Tongue (tissue), 1 donor: ENCODE measurements at regions not wholly inside any gene's neighbourhood (a gene's known extent, or its start where the extent isn't known, plus 50 kb on each side); places are given as distances from the start of the nearest gene placed in this dataset.
A peak's percentile ranks its signal among the peaks of the same experiment; 100 is the strongest.

Experiments used
- DNase-seq: peaks from one replicate; pipeline ENCODE4 v3.0.0-alpha.2; 2015

DNA sequence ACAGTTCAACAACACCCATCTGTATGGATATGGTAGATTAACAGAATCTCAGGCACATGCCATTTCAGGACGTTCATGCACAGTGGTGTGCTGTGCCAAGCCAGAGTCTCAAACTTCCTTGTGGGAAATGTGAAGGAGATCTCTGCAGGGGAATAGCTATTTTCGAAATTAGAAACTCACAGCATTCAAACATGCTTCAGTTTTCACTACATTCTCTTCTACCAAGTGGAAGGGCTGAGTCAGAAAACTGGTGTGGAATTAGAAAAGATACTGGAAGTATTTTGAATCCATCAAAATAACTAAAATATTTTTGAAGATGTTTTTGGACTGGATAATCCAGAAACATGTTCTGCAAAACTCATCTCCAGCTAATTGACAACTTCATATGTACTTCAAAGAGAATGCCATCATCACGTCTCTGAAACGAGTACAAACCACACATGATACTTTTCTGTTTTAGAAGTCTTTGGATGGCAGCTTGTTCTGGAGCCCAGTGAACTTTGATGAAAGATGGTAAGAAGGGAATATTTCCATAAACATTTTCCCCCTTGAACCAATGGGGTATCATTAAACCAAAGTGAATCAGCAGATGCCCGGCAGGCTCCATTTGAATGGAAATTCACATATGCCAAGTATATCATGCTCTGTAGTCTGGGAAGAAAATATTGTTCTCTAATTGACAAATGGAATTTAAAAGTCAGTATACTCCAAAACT, 616.3 kb upstream of the IGFBP3 start:
- DNase-seq, result no peak

GRCh38 chr7:46534664-46535588, 613.9 kb upstream of the IGFBP3 start:
- DNase-seq, result peak; percentile 9

DNA sequence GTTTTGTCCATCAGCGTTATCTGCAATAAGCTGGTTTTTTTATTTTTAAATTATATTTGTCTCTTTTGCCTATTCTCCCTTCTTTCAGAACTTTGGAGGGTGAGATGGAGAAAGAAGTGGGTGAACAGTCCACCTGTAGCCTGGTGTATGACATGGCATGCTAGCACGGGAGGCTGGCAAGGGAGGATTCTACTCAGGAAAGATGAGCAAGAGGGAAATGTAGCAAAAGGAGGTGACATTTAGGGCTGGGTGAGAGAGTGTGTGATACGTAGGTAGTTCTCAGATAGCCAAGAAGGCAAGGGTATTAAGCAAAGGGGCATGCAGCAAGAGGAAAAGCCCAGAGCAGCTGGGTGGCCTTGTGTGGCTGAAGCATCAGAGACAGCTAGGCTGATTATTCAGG, 612.9 kb upstream of the IGFBP3 start:
- no peak for DNase-seq

- no peak for DNase-seq
These were observed 611.5 kb upstream of the IGFBP3 start for GRCh38 chr7:46532571-46532970.

DNA sequence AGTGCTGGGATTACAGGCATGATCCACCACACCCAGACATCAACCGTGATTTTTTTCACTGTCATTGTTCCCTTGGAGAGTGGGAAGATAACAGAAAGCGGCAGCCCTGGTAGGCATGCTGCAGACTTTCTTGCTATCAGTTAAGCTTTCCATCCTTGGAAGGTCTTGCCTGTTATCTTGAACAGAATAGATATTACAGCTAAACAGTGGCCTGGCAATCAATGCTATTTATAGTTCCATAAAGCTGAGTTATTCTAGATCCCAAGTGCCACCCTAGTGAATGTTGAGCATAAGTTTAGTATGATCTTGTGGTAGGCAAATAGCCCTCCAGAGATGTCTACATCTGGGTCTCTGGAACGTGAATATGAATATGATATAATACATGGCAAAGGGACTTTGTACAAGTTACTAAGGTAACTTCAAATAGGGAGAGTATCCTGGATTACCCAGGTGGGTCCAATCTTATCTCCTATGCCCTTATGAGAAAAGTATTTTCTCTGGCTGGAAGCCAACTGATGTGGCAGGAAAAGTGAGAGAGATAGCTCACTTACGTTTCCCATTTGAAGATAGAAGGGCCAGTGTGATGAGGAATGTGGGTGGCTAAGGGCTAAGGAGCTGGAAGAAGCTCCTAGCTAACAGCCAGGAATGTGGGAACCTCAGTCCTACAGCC, 609.1 kb upstream of the IGFBP3 start:
- no peak for DNase-seq

DNA sequence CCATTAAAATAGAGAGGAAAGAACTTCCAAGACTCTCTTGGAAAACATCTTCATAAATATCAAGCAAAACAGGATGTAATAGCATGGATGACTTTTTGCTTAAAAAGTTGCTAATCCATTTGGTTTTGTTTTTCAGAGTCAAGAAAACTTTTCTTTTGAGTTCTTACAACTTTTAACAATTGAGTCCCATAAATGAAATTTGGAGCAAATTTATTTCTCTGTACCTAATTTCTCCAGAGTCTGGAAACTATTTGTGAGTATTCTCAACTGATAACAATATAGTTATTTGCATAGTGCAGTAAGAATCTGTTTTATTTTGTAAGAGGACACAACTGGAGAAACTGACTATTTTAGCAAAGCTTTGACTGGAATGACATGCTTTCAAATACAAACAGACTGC, 606.3 kb upstream of the IGFBP3 start:
- DNase-seq, result no peak

- no peak for DNase-seq
These were observed 604.8 kb upstream of the IGFBP3 start for GRCh38 chr7:46525876-46526275.

DNA sequence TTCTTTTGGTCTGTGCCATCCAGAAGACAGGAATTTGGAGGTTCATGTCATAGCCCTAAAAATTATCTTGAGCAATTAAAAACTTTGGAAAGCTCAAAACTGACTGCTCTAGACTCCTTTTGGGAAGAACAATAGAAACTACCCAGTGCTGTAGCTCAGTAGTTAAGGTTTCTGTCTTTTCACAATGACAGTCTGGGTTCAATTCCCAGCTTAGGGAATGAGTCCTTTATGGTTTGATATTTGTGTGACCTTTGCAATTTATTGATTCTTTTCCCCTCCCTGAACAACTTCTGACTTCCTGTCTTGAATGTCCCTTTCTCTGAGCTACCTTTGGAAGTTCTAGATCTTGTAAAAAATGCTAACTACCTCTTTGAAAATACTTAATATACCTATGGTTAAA, 603.3 kb upstream of the IGFBP3 start:
- DNase-seq, result no peak

DNA sequence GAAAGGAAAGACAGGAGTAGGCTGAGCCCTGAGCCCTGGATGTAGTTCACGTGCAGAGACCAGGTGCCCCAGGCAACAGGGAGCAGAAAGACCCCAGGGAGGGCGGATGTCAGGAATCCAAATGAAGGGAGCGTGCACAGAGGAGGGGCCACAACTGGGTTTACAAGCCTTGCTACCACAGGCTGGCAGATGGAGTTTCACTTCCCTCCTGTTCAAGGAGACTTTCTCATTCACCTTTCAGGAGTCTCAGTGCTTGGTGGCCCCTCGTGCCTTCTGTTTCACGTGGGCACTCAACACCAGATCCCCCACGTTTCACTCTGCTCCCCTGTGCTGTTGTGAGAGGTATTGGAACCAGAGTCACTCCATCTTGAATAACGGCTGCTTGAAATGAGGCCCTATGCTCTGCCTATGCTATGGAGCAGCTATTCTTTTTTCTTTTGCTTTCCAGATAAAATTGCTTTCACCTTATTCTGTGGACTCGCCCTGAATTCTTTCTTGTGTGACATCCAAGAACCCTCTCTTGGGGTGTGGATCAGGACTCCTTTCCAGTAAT, 601.4 kb upstream of the IGFBP3 start:
- DNase-seq, result no peak

DNA sequence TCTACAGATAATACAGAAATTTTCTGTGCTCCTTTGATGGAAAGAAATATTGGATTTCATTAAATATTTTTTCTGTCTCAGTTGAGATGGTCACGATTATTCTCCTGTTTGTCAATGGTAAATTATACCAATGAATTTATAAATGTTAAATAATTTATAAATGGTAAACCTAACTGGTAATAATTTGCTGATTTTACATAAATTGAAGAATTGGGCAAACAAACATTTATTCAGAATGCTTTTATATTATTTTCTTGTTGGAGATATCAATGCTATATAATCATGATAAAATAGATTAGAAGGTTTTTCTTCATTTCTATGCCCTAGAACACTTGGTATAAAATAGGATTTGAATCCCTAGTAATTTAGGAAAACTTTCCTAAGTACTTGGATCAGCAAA, 597.6 kb upstream of the IGFBP3 start:
- no peak for DNase-seq

- DNase-seq, result no peak
These were observed 594.9 kb upstream of the IGFBP3 start for GRCh38 chr7:46515844-46516590.

GRCh38 chr7:46513447-46513848, 592.4 kb upstream of the IGFBP3 start:
- no peak for DNase-seq

- no peak for DNase-seq
These were observed 591.9 kb upstream of the IGFBP3 start for GRCh38 chr7:46512891-46513413.

- DNase-seq, result no peak
These were observed 590.6 kb upstream of the IGFBP3 start for GRCh38 chr7:46511442-46512215.

GRCh38 chr7:46508583-46508982, 587.5 kb upstream of the IGFBP3 start:
- DNase-seq, result no peak

DNA sequence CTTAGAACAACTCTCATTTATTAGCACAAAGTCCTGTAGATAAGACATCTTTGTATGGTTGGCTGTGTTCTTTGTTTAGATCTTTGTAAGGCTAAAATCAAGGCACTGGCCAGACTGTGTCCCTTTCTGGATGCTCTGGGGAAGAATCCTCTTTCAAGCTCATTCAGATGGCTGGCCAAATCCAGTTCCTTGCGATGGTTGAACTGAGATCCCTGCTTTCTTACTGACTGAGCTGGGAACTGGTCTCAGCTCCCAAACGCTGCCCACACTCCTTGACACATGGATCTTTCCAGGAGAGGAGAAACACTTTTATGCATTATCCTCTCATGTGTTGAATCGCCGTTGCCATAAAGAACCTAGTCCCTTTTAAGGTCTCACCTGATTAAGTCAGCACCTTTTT, 586.5 kb upstream of the IGFBP3 start:
- DNase-seq, result no peak

GRCh38 chr7:46494441-46494840, 573.4 kb upstream of the IGFBP3 start:
- DNase-seq, result no peak

DNA sequence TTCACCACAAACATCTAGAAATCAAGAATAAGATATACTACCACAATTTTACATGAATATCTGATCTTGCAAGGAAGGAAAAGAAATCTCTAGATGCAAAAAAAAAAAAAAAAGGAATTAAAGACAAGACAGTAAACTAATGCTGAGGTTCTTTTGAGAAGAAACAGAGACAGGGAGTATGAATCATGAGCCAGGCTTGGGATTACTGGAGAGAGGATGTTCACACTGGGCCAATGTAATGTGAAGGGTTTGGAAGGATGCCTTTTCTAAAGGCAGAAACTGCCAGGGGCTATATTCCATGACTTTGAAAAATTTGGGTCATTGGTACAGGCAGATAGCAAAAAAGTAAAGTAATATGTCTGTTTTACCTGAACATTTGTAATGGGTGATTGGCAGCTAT, 573.0 kb upstream of the IGFBP3 start:
- DNase-seq, result peak; percentile 7

DNA sequence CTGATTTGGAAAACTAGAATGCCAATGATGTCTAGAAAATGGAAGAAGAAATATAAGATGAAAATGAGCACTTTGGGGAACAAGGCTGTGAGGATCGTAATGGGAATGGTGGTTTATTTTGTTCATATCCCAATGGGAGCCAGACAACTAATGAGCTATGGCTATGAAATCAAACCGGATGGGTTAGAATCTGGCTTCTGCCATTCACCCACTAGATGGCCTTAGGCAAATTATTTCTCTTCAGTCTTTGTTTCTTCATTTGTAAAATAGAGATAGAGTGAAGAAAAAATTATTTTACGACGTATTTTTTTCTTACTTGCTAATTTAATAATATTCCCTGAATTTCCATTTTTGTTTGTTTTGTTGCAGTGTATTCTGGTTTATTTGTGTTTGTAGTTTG, 572.1 kb upstream of the IGFBP3 start:
- DNase-seq, result no peak

- no peak for DNase-seq
These were observed 571.4 kb upstream of the IGFBP3 start for GRCh38 chr7:46492466-46492865.

DNA sequence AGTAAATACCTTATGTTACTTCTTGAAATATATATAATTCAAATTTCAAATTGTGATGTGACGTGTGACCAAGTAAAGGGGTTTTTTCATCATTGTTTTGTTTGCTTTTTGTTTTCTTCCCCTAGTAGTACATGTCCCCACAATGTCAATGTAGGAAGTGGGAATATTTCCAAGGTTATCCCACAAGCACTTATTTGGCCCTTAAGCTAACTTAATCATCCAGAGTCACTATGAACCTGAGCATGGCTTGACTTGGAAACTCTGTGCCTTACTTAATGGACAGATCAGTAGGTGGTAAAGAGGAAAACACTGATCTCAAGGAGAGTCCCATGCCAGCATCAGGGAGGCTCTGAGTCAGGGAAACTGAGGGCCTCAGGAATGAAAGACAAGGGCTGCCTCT, 569.3 kb upstream of the IGFBP3 start:
- DNase-seq, result no peak
